ENCODE measurements at regions not wholly inside any gene's neighbourhood (a gene's known extent, or its start where the extent isn't known, plus 50 kb on each side); places are given as distances from the start of the nearest gene placed in this dataset.

- no peak for TF ChIP-seq EZH2phosphoT487 (conservative IDR thresholded peaks at IDR 0.05; ENCODE audit: low read length)
- TF ChIP-seq CTCF (IDR thresholded peaks at IDR 0.05; ENCODE audit: insufficient read depth, low read length, poor library complexity, severe bottlenecking) = no peak
Measured at GRCh38 chr4:83964996-83965541, 429.2 kb downstream of the GPAT3 start.

Measured in SU-DHL-6 (cell line).